NT2/D1 (cell line): ENCODE measurements at regions not wholly inside any gene's neighbourhood (a gene's known extent, or its start where the extent isn't known, plus 50 kb on each side); places are given as distances from the start of the nearest gene placed in this dataset.

Source experiments
- YY1 ChIP-seq: IDR thresholded peaks from 2 replicates; pipeline ENCODE4 v1.6.1; 2011; ENCODE audit not compliant: insufficient read length, insufficient read depth
- ZNF274 ChIP-seq: IDR thresholded peaks from 2 replicates; pipeline ENCODE4 v1.6.1; 2011; ENCODE audit warnings: mild to moderate bottlenecking, low read depth, low read length

DNA sequence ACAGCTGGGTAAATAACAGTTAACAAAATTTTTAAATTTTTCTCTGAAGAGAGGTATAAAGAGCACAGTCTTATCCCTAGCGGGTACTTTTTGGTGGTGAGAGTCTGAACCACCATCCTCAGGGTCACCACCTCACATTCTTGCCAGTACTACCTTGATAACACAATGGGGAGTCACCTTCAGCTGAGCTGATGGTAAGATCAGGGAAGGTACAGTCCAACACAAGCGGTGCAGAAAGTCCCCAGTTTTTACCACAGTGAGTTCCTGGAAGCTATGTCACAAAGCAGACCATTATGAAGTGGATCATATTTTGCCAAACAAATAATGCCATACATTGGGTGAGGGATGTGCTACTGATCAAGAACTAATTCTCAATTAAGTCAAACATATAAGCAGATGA is 176.9 kb downstream of the FASLG start:
- TF ChIP-seq YY1 (no peak), ZNF274 (no peak)
